IPS DF 19.7 (cell line): ENCODE measurements at regions not wholly inside any gene's neighbourhood (a gene's known extent, or its start where the extent isn't known, plus 50 kb on each side); places are given as distances from the start of the nearest gene placed in this dataset.
"Not testable (repeated sequence)": the region's sequence is repeated elsewhere in the genome, so short reads cannot be mapped to it uniquely, and the experiment has no call there.

ENCODE experiments used
- DNase-seq: peaks from one replicate; pipeline ENCODE4 v3.0.0-alpha.2; 2013; ENCODE audit warnings: low read depth, low spot score

DNA sequence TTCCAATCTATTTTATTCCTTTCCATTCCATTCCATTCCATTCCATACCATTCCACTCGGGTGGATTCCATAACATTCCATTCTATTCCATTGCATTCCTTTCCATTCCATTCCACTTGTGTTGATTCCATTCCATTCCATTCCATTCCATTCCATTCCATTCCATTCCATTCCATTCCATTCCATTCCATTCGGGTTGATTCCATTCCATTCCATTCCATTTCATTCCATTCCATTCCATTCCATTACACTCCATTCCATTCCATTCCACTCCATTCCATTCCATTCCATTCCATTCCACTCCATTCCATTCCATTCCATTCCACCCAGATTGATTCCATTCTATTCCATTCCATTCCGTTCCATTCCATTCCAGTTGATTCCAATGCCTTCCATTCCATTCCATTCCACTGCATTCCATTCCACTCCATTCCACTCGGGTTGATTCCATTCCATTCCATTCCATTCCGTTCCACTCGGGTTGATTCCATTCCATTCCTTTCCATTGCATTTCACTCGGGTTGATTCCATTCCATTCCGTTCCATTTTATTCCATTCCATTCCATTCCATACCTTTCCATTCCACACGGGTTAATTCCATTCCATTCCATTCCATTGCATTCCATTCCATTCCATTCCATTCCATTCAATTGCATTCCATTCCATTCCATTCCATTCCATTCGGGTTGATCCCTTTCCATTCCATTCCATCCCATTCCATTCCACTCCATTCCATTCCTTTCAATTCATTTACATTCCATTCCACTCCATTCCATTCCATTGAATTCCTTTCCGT lies 168.4 kb downstream of the CWH43 start:
- DNase-seq, result peak; percentile 75

DNA sequence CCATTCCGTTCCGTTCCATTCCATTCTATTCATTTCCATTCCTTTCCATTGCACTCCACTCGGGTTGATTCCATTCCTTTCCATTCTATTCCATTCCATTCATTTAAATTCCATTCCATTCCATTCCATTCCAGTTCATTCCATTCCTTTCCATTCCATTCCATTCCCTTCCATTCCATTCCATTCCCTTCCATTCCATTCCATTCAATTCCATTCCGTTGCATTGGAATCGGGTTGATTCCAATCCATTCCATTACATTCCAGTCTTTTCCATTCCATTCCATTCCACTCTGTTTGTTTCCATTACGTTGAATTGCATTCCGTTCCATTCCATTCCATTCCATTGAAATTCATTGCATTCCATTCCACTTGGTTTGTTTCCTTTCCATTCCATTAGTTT lies 169.2 kb downstream of the CWH43 start:
- DNase-seq, result not testable (repeated sequence)

DNA sequence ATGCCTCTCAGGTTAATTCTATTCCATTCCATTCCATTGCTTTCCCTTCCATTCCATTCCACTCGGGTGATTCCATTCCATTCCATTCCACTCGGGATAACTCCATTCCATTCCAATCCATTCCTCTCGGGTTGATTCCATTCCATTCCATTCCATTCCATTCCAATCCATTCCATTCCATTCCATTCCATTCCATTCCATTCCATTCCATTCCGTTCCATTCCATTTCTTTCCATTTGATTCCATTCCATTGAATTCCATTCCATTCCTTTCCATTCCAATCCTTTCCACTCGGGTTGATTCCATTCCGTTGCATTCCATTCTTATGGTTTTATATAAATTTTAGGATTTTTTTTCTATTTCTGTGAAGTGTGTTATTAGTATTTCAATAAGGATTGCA lies 170.2 kb downstream of the CWH43 start:
- not testable (repeated sequence) for DNase-seq

DNA sequence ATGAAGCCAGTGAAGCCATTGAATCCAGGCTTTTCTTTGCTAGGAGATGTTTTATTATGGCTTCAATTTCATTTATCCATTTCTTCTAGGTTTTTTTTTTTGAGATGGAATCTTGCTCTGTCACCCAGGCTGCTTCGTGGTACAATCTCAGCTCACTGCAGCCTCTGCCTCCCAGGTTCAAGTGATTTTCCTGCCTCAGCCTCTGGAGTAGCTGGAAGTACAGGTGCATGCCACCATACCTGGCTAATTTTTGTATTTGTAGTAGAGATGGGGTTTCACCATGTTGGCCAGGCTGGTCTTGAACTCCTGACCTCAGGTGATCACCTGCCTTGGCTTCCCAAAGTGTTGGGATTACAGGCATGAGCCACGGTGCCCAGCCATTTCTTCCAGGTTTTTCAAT lies 171.6 kb downstream of the CWH43 start:
- not testable (repeated sequence) for DNase-seq

DNA sequence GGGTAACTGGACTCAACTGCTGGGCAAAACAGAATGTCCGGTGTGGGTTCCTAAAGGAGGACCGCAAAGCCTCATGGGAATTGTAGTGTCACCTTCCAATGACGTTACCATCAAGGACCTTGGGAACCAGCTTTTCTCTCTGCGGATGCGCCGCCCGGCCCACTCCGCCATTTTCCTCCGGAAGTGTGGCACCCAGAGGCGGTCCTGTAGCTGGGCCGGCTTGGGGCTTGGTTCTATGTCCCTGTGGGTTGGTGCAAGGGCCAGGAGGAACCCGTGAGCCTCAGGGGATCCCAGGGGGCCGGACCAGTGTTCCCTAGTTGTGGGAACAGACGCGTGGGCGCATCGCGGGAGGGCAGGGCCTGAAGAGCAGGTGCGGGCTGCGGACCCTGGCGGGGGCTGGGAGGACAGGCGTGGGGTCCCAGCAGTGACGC lies 175.1 kb downstream of the CWH43 start:
- not testable (repeated sequence) for DNase-seq

DNA sequence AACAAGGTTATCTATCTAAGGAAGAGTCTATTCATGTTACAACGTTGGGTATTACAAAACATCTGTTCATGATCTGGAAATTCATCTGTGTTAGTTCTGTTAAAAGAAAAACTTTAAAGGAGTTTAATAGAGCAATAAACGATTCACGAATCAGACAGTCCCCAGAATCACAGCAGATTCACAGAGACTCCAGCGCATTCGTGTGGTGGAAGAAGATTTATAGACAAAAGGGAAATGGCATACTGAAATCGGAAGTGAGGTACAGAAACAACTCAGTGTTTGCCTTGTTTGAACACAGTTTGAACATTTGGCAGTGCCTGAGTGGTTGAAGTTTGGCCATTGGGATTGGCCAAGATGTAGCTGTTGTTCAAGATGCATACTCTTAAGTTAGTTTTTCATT lies 178.8 kb downstream of the CWH43 start:
- DNase-seq, result not testable (repeated sequence)

DNA sequence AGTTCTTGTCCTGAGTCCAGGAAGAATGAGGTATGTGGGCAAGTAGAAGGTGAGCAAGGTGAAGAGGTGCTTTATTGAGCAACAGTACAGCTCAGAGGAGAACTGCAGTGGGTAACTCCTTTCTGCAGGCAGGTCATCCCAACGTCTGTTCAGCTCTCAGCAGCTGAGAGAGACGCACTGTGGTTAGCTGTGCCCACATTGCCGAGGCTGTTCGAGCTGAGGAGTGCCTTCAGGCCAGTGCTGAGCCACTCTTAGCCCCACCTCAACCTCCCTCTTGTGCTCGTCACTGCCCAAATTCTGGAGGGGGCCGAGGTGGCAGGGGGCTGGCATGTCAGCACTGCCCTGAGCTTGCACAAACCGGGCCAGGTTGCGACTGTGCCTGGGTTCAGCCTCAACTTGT lies 191.8 kb downstream of the CWH43 start:
- not testable (repeated sequence) for DNase-seq

DNA sequence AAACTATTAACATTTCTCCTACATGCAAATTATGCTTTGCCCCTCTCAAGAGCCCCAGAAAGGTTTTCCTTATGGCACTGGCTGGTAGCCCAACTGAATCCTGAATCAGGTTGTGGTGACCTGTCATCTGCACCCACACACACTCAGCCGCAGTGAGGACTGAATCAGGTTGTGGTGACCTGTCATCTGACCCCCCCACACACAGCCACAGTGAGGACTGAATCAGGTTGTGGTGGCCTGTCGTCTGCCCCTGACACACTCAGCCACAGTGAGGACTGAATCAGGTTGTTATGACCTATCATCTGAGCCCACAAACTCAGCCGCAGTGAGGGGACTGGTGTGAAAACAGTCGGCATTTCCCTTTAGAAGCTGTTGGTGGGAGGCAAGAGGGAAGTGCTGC lies 195.0 kb downstream of the CWH43 start:
- DNase-seq, result not testable (repeated sequence)

DNA sequence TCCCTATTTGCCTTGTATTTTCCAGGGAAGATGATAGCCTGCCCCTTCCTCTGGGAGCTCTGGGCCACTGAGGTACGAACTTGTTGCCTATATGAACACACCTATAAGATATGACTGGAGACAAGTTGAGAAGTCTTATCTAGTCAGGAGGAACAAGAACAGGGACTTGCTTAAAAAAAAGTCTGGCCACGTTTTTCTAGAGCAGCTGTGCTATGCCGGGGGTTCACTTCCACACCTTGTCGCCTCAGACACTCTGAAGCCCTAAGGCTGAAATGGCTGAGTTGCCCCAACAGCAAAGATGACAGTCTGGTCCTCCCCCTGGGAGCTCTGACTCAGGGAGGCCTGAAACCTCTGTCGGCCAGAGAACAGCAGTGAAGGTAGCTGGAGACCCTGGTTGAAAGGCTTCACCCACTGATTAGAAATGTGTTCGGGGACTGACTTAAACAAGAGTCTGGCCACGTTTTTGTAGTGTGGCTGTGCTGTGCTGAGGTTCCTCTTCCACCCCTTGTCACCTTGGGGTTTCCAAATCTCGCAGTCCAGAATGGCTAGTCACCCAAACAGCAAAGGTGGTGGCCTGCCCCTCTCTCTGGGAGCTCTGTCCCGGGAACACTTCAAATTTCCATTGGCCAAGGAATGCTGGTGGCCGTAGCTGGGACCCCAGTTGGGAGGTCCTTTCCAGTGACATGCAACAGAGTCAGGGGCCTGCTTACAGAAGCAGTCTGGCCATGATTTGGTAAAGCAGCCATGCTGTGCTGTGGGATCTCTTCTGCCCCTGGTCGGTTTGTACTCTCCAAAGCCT lies 225.5 kb downstream of the CWH43 start:
- not testable (repeated sequence) for DNase-seq

DNA sequence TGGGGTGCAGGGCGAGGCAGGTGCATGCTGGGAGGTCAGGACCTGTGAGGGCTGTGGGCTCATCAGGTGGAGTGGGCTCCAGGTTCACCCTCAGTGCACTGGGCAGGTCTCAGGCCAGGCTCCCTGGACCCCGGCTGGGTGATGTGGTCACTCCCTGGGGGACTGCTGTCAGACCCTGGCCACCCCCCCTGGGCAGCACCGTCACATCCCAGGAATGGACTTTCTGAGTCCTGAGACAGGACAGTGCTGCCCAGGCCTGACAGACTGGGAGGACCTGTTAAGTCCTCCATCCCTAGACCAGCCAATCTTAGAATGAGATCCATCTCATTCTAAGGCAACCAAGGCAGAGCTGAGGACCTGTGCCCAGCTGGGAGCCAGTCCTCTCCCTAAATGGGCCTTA lies 227.2 kb downstream of the CWH43 start:
- not testable (repeated sequence) for DNase-seq

DNA sequence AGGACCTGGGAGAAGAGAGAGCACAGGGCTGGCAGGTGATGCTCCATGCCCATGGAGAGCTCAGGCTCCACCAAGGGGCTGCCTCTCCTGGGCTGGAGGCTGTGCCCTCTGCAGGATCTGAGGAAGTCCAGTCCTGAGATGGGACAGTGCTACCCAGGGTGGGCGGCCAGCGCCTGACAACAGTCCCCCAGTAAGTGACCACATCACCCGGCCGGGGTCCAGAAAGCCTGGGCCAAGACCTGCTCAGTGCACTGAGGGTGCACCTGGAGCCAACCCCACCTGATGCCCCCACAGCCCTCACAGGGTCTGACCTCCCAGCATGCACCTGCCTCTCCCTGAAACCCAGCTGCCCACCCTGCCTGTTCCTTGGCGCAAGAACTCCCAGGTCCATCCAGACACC lies 227.7 kb downstream of the CWH43 start:
- not testable (repeated sequence) for DNase-seq

DNA sequence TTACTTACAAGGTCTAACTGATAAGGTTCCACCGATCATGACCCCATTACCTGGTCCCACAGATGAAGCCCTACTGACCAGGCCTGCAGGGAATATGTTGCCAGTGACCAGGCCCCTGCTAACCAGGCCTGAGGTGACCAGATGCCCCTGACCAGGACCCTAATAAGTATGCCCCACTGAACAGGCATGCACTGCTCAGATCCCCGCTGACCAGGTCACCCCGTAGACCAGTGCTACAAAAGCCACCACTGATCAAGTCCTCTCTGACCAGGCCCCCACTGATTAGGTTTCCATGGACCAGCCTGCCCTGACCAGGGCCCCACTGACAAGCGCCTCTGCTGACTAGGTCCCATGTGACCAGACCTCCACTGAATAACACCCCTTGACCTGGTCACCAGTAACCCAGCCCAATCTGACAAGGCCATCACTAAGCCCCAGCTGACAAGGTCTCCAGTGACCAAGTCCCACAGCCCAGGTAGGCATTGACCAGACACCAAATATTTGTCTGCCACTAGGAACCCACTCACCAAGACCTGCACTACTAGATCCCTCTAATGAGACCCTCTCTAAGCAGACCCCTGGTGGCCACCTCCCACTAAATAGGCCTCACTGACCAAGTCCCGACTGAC lies 228.5 kb downstream of the CWH43 start:
- DNase-seq, result not testable (repeated sequence)

DNA sequence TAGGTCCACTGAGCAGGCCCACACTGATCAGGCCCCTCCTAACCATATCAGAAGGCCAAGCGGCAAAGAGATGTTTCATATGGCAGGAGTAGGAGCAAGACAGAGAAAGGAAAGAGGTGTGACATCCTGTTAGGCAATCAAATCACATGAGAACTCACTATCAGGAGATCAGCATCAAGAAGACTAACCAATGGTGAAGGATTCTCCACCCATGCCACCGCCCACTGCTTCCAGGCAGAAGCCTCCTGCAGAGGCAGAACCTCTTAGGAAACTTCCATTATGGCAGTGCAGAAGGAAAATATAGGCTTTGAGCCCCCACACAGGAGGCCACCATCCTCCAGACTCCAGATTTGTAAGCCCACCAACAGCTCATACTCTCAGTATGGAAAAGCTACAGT lies 229.0 kb downstream of the CWH43 start:
- DNase-seq, result not testable (repeated sequence)

DNA sequence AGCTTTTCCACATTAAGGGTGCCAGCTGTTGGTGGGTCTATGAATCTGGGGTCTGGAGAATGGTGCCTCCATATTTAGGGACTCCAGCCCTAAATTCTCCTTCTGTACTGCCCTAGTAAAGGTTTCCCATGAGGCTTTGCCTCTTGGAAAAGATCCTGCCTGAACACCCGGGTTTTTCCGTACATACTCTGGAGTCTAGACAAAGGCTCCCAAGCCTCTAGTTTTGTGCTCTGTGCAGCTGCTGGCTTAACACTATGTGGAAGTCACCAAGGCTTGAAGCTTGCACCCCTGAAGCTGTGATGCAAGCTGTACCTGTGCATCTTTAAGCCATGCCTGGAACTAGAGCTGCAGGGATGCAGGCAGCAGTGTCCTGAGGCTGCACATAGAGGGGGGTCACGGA lies 230.5 kb downstream of the CWH43 start:
- DNase-seq, result not testable (repeated sequence)

DNA sequence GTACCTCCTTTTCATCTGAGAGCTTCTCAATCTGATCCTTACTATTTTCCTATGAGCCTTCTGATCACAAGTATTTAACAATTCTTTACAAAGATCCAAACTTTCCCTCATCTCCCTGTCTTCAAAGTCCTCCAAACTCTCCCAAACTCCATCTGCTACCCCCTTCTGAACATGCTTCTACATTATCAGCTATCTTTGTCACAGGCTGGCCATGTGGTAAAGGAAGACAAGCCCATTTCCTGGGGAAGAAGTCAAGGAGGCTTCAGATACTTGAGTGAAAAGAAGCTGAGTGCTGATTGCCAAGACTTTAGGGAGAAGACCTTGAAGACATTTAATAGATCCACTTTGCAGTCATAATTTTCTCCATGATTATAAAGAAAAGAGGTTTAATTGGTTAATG lies 231.4 kb downstream of the CWH43 start:
- no peak for DNase-seq

DNA sequence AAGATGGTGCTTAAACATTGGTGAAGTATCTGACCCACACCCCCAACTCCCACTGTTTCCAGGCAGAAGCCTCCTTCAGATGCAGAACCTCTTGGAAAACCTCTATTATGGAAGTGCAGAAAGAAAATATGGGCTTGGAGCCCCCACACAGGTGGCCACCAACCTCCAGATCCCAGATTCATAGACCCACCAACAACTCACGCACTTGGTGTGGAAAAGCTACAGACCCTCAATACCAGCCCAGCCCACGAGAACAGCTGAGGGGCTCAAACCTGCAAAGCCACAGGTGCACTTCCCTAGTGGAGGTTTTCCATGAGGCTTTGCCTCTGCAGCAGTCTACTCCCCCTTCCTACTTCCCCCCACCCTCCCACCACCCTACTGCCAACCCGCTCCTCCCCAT lies 232.0 kb downstream of the CWH43 start:
- DNase-seq, result not testable (repeated sequence)

DNA sequence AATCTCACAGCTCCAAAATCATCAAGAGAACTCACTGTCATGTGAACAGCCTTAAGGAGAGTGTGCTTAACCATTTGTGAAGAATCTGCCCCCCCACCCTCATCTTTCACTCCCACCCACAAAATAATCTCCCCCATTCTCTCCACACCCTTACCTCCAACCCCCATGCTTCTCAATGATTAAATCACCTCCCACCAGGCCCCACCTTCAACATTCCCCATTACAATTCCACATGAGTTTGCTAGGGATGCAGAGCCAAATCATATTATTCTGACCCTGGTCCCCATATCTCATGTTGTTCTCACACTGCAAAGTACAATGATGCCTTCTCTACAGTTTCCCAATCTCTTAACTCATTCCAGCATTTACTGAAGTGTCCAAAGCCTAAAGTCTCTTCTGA lies 232.9 kb downstream of the CWH43 start:
- DNase-seq, result not testable (repeated sequence)

DNA sequence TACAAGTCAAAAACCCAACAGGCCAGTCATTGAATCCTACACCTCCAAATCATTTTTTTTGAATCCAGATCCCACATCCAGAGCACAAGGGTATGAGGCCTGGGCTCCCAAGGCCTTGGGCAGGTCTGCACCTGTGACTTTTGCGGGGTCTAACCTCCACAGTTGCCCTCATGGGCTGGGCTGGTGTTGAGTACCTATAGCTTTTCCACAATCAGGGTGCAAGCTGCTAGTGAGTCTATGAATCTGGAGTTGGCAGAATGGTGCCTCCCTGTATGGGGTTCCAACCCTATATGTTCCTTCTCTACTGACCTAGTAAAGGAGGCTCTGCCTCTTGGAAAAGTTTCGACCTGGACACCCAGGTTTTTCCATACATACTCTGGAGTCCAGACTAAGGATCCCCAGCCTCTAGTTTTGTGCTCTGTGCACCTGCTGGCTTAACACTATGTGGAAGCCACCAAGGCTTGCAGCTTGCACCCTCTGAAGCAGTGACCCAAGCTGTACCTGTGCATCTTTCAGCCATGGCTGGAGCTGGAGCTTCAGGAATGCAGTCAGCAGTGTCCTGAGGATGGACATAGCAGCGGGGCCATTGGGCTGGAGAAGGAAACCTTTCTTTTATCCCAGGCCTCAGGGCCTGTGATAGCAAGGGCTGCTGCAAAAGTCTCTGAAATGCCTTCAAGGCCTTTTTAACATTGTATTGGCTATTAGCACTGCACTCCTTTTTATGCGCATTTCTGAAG lies 233.6 kb downstream of the CWH43 start:
- not testable (repeated sequence) for DNase-seq

DNA sequence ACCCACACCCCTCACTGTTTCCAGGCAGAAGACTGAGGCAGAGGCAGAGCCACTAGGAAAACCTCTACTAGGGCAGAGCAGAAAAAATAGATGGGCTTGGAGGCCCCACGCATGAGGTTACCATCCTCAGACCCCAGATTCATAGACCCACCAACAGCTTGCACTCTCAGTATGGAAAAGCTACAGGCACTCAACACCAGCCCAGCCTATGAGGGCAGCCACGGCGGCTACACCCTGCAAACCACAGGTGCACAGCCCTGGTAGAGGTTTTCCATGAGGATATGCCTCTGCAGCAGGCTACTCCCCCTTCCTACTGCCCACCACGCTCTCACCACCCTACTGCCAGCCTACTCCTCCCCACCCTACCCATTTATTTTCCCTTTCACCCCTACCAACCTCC lies 235.1 kb downstream of the CWH43 start:
- no peak for DNase-seq

DNA sequence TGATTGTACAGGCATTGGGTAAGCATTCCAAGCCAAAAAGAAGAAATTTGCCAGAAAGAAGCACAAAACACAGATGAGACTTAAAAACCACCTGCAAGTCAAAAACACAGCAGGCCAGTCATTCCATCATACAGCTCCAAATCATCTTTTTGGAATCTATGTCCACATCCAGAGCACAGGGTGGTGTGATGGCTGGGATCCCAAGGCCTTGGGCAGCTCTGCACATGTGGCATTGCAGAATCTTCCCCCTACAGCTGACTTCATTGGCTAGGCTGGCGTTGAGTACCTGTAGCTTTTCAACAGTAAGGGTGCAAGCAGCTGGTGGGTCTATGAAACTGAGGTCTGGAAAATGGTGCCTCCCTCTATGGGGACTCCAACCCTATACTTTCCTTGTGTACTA lies 236.7 kb downstream of the CWH43 start:
- not testable (repeated sequence) for DNase-seq

DNA sequence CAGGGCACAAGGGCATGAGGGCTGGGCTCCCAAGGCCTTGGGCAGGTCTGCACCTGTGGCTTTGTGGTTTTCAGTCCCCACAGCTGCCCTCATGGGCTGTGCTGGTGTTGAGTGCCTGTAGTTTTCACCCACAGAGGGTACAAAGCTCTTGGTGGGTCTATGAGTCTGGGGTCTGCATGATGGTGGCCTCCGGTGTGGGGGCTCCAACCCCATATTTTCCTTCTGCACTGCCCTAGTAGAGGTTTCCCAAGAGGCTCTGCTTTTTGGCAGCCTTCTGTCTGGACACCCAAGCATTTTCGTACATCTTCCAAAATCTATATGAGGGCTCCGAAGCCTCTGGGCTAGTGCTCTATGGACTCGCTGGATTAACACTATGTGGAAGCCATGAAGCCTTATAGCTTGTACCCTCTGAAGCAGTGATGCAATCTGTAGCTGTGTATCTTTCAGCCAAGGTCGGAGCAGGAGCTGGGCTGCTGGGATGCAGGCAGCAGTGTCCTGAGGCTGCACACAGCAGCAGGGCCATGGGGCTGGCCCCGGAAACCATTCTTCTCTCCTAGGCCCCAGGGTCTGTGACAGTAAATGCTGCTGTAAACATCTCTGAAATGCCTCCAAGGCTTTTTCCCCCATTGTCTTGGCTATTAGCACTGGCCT lies 240.3 kb downstream of the CWH43 start:
- DNase-seq, result not testable (repeated sequence)
